CD4-positive, alpha-beta T cell treated with Interleukin-1 beta for 1 hour (primary cell): ENCODE measurements at regions not wholly inside any gene's neighbourhood (a gene's known extent, or its start where the extent isn't known, plus 50 kb on each side); places are given as distances from the start of the nearest gene placed in this dataset.
"Not testable (repeated sequence)": the region's sequence is repeated elsewhere in the genome, so short reads cannot be mapped to it uniquely, and the experiment has no call there.

Experiments used
- DNase-seq, 2 donors: peaks; one replicate each; pipeline ENCODE4 v3.0.0-alpha.2; 2020 to 2022

DNA sequence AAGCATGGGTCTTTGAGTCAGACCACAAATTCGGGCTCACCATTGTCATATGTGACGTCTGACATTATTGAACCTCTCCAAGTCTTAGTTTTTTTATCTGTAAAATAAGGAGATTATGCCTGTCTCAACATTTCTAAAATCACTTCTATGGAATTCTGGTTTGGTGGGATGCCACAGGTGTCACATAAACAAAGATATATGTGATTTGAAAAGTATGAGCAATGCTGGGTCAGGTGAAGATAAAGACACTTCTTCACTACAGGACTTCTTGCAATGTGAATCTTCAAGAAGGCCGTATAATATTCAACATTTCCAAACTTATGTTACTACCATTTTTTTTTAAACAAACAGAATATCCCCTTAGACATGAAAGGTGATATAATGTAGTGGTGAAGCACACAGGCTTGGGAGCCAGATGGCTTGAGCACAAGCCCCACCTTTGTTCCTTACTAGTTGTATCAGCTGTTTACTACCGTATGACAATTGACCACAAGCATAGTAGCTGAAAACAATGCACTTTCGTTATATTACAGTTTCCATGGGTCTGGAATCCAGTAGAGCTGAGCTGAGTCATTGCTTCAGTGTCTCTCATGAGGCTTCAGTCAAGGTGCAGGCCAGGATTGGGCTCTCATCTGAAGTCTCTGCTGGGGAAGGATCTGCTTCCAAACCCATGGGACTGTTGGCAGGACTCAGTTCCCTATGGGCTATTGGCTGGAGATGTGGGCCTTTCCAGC lies 87.7 kb downstream of the UTP18 start:
- DNase-seq = no peak

DNA sequence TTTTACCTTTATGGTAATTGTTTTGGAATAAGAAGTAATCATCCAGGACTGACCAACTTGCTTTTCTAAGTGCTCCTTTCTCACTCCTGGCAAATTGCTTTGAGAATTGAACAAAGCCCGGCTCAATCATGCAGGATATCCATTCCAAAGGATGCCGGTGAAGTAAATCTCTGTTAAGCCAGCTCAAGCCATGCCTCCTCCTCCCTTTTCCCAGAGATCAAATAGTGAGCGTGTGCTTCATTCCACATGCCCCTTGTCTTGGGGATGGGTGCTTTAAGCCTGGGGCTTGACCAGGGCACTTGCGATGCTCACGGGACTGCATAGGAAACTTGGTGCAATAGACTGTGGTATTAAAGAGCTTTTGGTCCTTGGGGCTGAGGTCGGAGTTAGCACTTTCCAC lies 90.7 kb downstream of the UTP18 start:
- no peak for DNase-seq

DNA sequence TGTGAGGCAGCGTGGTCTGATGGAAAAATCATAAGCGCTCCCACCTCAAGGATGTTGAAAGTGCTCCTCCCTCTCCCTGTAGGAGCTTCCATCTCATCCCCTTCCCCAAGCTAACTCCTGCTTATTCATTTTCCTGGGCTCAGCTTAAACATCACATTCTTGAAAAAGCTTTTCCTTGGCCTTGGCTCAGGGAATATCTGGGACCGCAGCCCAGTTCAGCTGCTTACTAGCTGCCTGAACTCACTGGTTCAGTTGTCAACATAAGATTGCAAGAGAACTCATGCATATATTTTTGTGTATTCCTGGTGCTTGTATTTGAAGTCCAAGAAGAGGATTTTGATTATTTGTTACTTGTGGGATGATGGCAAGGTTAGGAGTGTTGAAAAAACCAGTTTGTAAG lies 91.5 kb downstream of the UTP18 start:
- no peak for DNase-seq

DNA sequence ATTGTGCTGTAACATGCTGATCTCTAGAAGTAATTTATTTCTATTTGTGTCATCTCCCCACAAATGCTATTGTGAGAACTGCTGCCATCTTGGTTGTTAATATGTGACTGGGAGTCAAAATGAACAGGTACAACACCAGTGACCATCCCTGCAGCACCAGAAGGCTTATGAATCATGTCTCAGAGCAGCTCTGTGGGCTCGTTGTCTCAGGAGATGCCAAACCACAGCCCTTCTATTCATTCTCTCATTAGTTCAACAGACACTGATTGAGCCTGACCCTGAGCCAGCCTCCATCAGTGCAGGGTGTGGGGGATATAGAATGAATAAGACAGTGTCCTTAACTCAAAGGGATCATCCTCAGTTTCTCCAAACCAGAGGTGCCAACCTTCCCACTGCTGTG lies 92.5 kb downstream of the UTP18 start:
- no peak for DNase-seq

DNA sequence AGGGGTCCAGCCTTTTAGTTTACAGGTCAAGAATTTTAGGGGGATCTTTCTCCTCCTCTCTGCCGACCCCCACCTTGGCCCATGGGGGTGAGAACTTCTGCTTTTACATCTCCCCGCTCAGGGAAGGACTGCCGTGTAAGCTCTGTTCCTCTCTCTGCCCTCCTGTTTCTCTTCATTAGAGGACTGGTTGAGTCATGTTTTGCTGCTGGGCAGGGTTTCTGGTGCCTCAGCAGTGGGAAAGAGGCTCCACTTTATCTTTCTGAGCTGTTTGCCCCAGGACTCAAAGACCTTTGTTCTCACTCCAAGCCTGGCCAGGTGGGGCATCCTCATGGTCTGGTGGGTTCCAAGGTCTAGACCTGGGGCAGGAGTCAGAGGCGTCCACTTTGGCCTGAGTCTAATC lies 93.0 kb downstream of the UTP18 start:
- no peak for DNase-seq

DNA sequence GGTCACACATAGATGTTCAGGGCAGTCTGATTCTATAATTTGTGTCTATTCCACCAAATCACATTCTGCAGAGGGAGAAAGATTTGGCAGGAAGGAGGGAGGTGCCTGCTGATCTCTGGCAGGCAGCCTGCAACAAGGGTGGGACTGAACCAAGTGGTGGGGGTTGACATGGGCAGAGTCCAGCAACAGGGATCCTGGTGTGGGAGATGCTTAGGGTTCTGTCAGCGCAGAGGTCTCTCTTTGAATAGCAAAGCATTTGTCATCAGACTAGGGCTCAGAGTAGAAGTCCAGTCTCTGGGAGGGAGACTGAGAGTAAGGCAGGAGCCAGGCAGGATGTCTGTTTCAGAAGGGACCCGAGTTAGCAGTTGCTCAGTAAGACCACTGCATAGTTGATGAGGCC lies 94.6 kb downstream of the UTP18 start:
- DNase-seq = no peak

DNA sequence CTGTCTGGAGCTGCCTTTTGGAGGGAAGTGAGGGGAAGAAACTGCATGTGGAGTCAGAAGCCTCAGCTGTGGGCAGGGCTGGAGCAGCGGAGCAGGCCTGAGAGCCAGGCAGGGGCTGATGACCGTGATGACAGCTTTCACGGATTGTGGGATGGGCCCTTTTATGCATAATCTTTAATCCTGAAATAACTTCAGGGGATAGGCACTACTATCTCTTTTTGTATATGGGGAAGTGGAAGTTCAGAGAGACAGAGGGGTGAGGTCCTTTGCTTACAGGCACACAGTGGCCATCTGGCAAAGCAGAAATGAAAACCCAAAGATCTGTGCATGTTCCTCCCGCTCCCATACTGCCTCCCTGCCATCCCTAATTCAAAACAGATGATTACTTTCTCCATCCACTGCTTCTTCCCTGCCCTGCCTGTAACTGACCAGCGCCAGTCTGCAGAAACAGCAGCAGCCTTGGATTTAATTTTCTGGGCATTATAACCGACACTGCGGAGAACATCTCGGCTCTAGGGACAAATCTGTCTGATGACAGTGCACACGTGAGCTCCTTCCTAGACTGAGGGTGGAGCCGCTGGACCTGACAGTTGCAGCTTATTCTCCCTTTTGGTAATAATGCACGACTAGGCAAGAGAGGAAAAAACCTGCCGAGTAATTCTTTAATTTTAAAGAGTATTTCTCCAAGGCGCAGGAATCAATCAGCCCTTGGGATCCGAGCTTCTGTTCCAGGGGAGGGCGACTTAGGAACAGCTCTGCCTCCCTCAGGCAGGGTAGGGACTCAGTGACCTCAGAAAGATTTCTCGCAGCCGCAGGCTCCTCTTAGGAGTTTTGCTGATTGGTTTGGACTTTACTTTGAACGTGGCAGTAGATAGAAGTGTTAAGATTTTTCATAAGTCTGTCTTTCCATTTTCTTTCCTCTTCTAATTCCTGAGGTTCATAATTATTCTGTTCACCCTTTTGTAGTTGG lies 95.4 kb downstream of the UTP18 start:
- no peak for DNase-seq

DNA sequence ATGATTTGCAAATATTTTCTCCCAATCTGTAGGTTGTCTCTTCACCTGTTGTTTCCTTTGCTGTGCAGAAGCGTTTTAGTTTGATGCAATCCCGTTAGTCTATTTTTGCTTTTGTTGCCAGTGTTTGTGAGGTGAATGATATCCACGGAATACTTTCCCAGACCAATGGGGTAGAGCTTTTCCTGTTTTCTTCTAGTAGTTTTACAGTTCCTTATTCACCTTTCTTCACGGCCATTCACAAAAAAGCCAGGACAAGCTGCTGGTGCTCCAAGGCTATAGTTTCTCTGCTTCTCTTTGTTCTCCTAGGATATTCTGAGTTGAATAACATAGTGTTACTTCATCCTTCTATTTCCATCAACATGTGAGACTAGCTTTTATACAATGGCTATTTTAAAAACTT lies 98.7 kb downstream of the UTP18 start:
- no peak for DNase-seq

DNA sequence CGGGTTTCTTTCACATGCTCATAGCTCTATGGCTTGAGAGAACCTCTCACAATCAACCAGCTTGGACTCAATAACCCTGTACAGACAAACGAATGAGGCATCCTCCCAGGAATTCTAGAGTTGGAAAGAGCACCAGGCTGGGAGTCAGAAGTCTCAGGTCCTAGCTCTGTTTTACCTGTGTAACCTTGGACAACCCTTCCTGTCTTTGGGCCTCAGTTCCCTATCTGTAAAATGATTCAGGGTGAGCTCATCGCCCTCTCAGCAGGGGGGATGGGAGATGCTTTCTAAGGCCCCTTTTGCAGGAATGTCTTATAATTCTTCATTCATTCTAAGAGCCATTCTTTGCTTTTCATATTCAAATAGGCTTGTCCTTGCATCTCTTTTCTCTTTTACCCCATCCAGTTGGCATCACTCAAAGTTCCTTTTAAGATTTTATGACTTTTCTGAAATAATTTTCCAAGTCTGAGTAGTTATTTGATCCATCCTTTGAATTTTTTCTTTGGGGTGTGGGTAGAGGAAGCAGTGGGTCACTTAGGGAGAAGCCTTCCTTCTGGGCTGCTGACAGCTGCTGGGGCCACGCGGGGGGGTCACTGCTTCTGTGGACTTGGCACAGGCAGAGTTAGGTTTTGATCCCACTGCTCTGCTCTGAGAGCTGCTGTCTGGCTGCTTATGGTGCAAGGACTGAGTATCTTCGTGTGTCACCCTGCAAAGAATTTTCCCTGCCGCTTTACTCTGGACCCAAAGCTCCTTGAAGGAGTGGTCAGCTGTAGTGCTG lies 102.7 kb downstream of the UTP18 start:
- DNase-seq = no peak

DNA sequence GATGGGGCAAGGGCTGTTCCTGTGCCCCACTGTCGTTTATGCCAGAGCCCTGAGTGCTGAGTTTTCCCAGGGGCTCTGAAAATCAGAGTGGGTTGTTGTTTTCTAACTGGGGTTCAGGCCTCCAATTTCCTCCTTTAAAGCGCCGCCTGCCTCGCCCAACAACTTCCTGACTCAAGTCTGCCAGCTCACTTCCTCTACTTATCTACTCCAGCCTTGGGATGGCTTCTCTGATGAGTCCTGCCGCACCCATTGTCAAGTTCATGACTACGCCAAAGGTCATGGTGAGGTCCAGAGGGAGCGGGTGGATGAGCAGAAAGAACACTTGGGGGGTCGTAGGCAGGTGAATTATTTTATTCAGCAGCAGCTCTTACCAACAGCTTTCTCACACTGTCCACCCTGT lies 104.7 kb downstream of the UTP18 start:
- DNase-seq = peak; percentile 3 to 15

DNA sequence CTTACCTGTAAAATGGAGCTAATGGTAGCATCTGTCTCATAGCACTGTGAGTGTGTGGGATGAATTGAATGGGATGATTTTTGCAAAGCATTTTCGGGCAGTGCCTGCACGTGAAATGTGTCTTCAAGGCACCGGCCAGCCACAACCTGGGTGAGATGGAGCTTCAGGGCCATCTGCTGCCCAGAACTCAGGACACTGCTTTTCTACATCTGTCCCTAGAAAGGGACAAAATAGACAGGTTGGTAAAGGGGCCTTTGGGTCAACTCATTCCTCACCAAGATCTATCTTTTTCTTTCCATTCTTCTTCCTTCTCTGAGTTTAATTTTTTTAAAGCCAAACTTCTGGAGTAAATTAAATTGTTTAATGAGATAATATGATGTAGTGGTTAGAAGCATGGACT lies 106.5 kb downstream of the UTP18 start:
- no peak for DNase-seq

DNA sequence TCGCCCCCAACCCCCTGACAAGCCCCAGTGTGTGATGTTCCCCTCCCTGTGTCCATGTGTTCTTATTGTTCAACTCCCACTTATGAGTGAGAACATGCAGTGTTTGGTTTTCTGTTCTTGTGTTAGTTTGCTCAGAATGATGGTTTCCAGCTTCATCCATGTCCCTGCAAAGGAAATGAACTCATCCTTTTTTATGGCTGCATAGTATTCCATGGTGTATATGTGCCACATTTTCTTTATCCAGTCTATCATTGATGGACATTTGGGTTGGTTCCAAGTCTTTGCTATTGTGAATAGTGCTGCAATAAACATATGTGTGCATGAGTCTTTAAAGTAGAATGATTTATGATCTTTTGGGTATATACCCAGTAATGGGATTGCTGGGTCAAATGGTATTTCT lies 107.5 kb downstream of the UTP18 start:
- not testable (repeated sequence) for DNase-seq

DNA sequence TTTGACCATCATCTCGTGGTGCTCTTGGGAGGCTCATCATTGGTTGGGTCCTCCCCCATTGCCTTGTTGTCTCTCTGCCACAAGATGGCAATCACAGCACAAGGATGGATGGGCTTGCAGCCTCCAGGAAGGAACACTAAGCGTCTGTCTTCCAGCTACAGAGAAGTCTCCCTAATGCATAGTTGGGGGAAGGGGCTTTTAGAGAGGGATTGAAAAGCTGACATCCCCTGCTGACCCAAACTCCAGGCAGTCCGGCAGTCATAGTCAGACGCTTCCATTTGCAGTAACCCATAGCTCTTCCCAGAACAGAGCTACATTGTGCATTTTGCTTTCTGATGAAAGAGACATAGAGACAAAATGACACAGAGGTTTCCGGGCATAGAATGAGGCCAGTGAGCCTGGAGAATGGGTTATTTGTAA lies 111.4 kb downstream of the UTP18 start:
- peak; percentile 49 to 60 for DNase-seq

DNA sequence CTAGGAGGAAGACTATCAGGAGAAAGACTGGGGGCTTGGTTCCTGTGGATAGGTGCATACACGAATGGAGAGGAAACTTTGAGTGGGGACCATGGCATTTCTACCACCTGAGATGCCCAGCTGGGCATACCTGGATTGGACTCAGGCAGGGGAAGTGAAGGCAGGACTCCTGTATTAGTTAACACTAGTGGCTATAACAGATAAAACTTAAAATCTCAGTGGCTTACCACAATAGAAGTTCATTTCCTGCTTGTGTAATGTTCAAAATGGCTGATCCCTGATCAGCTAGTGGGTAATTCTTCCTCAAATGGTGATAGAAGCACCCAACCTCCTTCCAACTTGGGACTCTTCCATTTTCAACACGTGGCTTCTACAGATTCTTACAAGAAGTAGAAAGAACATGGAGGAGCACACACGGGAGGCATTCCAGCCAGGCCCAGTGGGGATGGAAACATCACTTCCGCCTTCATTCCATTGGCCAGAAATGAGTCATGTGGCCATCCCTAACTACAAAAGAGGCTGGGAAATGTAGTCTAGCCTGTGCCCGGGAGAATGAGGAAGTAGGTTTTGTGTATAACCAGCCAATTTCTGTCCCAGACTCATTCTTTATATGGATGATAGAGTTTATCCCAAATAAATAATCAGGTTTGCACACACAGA lies 112.1 kb downstream of the UTP18 start:
- DNase-seq = peak; percentile 20 to 49

DNA sequence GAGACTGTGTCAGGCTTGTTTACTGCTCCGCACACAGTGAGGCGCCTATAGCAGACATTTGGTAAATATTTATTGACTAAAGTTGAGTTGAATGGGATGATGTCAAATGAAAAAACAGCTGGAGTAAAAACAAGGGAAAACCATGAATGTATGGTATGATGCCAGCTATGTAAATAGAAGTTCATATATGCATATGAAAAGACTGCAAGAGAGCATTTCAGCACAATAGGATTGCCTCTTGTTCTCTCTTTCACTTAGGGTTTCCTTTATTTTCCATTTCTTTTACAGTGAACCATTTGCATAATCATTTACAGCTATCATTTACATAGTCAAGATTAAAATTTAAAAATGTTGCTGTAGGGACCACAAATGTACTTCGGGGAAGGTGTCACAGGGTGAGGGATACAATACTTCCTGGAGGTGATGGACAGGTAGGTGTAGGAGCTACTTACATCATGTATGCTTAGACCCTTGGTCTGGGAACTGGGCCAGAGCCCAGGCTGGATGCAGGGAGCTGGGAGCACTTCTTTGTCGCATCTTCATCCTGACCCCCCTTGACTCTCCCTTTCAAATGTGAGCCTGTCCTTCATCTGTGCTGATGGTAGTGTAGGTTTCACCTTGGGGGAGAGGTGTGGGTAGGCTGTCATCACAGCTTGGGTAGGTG lies 113.3 kb downstream of the UTP18 start:
- no peak for DNase-seq

DNA sequence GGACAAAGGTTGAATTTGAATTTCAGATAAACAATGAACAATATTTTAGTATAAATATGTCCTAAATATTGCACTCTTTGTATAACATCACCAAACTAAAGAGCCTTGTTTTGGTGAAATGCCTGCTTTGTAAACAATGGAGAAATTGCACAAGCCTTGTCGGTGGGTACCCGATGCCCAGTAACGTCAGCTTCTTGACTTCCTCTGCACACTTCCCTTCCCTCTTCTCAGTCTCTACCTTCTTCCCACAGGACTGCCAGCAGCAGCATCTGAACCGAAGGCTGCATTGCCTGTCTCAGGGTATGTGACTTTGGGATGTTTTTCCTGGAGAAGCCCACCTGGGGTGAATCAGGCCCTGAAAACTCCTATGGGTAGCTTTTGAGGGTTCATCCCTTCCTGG lies 113.9 kb downstream of the UTP18 start:
- DNase-seq = no peak

DNA sequence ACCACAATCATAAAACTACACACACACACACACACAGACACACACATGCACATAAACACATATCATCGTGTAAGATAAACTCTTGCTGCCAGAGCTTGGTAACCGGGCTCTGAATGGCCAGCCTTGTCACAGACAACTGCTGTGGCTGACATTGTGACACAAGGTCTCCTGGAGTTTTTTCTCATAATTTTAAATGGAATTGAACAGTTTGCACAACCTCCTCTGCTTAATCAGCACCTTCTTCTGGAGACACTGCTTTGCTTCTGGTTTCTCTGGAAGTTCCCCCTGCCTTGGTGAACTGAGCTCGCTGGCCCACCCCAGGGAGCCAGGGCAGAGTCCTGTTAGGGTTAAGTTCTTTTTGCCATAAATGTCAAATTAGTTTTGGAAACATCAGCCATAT lies 115.4 kb downstream of the UTP18 start:
- DNase-seq = no peak

DNA sequence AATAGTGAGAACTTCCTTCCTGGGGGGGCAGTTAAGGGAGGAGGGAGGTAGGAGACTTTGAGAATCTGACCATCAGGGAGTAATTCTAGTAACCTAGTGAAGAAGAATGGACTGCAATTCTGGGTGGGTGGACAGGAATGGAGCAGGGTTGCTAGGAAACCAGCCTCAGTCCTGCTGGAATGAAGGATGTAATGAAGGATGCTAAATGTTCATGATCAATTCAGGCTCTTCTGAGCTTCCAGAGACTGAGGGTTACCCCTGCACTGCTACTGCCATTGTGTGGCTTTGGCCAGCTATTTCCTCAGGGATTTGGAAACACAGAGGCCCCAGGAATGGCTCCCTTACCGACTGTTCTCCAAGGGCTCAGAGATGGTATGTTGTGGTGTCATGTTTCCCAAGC lies 116.4 kb downstream of the UTP18 start:
- DNase-seq = no peak

DNA sequence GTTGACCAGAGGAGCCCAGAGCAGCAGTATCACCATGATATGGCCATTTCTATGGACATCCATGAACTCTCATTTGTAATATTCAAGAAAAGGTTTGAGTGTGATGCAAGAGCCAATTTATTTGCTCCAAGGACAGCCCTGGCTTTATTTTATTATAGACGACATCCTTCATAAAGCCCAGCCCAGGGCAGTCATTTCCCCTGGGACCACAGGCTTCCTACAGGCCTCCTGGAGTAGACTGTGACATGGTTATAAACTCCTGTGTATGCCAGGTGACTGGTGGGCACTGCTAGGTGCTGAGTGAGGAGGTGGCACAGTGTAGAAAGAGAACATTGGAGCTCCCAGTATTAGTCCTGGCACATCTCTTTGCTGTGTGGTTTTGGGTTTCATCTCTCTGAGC lies 120.9 kb downstream of the UTP18 start:
- DNase-seq = no peak

DNA sequence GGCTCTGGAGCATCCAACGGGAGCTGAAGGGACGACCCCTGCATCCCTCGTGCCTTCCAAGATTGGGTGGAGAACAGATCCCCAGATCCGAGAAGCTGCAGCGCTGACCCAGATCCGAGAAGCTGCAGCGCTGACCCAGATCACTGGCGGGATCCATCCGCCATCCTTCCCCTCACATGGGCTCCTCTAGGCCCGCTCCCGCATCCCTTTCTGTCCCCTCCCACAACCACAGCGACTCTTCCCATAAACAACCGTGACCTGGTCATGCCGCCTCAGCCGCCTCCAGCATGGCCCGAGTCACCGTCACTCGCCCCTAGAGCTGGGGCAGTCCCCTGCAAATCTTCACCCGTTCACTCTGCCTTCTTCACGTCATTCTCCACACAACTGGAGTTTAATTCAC lies 124.9 kb downstream of the UTP18 start:
- DNase-seq = no peak

DNA sequence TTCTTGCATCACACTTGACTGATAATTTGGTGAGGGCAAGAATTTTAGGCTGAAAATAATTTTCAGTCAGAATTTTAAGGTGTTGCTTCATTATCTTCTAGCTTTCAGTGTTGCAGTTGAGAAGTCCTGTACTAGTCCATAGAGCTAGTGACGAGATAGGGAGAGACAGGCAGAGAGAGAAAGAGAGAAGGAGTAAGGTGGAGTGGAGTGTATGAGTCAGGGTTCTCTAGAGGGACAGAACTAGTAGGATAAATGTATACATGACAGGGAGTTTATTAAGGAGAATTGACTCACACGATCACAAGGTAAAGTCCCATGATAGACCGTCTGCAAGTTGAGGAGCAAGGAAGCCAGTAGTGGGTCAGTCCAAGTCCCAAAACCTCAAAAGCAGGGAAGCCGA lies 127.2 kb downstream of the UTP18 start:
- DNase-seq = no peak

DNA sequence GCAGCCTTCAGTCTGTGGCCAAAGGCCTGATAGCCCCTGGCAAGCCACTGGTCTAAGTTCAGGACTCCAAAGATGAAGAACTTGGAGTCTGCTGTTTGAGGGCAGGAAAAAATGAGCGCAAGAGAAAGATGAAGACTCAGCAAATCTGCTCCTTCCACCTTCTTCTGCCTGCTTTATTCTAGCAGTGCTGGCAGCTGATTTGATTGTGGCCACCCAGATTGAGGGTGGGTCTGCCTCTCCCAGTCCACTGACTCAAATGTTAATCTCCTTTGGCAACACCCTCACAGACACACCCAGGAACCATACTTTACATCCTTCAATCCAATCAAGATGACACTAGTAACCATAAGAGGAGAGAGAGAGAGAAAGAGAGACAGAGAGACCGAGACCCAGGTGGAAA lies 127.6 kb downstream of the UTP18 start:
- no peak for DNase-seq
